Left kidney (tissue), 1 donor: ENCODE measurements at regions not wholly inside any gene's neighbourhood (a gene's known extent, or its start where the extent isn't known, plus 50 kb on each side); places are given as distances from the start of the nearest gene placed in this dataset.
"Not testable (repeated sequence)": the region's sequence is repeated elsewhere in the genome, so short reads cannot be mapped to it uniquely, and the experiment has no call there.

Experiments used
- DNase-seq: peaks from one replicate; pipeline ENCODE4 v3.0.0-alpha.2; 2013

DNA sequence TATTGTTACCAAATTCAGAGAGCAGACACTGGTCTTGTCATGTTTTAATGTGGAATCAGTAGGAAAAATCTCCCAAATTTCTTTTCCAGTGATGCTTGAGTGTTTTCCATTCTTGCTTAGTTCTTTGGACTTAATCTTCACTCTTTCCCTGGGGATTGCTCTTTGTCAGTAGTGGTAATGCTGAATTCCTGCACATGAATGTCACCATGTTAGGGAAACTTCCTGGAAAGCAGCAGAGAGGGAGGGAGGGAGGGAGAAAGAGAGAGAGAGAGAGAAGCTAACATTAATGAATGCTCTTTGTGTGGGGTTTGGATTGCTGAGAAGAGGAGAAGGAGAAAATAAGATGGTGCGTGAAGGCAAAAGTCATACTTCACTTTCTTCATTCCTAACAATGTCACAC is 295.3 kb upstream of the COBL start:
- no peak for DNase-seq

DNA sequence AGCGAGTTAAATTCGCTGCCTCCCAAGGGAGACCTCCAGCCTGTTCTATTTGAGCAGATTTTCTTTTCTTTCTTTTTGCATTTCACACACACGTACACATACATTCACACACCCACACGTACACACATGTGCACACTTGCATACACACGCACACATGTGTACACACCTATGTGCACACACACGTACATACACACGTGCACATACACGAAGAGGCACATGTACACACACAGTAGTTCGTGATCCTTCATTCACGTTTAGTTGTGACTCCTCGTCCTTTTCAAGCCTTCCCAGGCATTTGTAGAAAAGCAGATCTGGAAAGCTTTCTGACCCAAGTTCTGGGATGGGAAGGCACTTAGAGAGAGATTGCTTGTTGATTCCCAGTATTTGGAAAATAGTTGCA is 290.8 kb upstream of the COBL start:
- no peak for DNase-seq

DNA sequence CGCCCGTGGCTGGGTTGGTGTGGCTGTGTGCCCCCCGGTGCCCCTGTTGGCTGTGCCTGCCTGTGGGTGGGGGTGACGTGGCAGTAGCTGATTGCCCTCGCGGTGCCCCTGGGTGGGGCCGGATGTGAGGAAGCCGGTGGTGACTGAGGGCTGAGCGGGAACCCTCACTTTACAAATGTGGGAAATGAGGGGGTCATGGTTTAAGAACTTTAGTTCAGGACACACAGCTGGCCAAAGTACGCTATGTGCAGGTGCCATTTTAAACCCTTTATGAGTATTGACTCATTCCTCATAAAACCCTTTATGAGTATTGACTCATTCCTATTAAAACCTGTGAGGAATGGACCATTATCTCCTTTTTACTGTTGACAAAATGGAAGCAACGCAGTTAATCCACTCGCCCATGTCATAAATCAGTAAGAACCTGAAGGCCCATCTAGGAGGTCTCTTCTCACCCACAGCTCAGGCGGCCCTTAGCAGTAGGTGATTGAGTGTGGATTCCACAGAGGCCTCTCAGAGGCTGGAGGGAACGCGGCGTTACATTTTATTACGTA is 290.1 kb upstream of the COBL start:
- no peak for DNase-seq

DNA sequence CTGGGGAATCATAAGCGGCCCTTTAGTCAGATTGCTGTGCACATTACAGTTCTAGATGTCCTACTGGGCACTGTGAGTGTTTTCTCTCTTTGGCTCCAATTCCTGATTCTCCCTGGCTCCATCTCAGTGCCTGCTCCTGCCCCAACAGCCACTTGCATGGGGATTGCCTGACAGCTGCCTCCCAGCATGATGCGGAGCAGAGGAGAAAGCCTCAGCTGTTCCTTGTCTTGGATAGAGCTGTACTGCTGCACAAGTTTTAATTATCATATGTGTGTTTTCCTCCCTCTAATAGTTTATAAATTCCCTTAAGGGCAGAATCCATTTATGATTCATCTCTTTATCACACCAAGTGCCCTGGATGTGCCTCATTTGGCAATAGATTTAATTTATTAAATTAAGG is 285.8 kb upstream of the COBL start:
- DNase-seq = no peak

DNA sequence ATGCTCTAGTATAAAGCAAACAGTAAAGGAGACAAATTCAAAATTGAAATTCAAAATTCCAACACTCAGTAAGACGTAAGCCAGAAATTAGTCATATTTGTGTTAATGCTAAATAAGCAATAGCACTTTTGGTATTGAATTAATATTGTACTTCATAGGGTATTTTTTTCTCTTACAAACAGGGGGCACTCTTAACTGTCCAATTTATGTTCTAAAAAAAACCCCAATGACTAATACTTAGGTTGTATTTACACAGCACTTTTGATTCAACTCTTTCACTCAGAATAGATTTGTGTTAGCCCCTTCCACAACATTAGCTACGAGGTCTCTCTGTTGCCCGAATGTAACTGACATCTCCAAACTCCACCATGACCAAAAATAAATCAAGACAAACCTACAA is 284.9 kb upstream of the COBL start:
- no peak for DNase-seq

DNA sequence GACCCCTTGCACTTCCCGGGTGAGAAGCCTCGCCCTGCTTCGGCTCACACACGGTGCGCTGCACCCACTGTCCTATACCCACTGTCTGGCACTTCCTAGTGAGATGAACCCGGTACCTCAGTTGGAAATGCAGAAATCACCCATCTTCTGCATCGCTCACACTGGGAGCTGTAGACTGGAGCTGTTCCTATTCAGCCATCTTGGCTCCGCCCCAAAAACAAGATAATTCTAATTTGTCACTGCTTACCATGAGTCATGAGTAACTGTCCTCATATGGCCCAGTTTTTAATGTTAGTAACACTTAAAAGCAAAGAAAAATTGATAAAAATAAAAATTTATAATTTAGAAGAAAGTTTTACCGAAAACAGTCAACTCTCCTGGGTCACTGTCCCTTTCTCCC is 283.3 kb upstream of the COBL start:
- DNase-seq = not testable (repeated sequence)

DNA sequence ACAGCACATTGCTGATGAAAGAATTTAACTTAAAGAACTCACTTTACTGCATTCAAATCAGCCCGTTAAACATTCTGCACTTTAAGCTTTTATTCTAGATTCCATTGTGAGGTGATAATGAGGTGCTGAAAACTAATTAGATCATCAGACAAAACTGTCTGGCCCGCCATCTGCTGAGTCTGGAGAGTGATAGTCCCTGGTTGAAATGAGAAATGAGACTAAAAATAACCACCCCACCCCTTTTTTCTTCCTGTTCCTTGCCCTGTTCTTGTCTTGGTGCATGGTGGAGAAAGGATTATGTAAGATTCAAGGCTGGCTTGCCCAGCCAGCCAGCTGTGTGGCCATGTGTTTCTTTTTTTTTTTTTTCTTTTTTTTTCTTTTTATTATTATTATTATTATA is 277.0 kb upstream of the COBL start:
- no peak for DNase-seq

DNA sequence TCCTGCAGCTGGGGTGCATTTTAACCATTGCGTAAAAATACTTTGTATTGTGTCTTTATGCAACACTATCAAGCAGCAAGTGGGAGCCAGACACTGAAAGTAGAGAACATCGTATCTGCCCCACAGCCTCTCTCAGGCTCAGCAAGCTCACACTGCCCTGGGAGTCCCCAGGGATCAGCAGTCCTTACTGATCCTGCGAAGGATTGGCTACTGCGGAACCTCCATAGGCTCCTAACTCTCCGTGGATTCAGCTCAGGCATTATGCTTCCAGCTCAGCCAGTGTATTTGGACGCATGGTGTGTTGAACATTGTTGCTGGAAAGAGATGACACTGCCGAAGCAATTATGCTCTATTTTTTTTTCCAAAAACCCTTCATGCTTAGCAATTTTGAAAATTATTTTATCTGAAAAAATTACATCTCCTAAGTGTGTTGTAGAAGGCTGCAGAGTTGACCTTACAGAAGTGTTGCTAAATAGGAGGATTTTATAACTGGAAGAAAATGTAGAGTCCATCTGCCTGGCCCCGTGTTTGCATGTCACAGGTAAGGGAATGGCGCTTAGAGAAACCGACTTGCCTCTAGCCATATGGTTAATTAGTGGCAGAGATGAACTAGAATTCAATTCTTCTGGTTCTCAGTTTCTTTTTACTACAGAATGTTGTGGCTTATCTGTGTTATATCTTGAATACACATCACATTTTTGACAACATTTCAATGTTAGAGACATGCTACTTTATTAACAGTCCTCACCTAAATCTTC is 276.4 kb upstream of the COBL start:
- DNase-seq = no peak

DNA sequence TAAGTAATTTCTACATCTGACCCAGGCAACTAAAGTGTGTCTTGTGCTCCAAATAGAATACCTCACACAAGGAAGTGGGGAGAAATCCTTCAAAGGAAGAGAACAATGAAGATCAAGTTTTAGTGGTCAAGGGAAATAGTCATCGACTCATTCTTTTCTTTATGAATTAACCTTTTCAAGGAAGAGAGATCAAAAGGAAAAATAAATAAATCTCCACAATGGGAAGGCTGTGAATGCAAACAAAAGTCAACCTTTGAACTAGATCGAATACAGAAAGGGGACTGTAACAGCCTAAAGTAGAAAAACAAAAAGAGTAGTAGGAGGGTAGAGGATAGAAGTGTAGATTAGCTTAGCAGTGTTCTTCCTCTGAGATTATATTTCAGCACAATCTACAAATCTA is 274.6 kb upstream of the COBL start:
- no peak for DNase-seq

DNA sequence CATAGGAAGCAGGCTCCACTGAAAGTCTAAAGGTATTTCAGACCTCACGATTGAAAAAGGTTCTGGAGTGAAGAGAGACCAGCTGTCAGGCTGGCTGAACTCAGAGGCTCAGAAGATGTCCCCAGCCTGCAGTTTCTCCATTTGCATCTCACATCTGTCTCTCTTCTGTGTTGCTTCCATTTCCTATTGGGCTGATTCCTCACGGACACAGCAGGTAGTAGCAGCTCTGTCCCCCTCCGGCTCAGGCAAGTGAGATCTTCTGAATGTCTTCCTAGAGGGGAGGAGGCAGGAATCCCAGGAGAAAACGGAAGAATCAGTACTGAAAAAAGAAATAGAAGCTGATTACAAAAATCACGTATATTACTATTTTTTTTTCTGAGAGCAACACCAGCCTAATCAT is 274.1 kb upstream of the COBL start:
- no peak for DNase-seq

DNA sequence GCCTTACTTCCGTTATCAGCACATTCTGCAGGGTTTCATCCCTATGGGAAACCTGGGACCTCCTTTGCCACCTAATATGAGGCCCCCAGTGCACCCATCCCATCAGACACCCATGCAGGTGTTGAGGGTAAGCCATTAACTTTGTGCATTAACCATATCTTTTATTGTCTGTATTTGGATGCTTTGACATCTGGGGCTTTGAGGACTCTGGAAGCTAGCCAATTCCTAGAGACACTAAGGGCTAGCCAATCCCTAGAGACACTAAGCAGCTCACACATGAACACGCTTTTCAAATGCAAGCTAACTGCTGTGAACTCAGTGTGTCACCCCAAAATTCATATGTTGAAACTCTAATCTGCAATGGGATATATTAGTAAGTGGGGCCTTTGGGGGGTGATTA is 272.5 kb upstream of the COBL start:
- no peak for DNase-seq

DNA sequence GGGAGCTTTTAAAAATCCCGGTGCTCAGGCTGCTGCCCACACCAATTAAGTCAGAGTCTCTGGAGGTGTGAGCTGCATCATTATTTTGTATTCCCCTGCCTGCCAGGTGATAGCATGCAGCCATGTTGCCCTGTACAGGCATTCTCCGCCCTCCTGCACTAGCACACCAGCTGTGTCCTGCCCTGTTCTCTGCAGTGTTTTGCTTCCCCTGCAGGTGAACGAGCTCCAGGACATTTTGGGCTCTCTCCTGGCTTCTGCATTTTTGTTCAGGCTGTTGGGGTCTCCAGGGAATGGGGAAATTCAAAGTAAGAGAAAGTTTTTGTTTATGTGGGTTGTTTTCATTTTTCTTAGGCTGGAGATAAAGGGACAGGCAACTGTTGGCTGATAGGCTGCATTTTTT is 271.0 kb upstream of the COBL start:
- DNase-seq = no peak

DNA sequence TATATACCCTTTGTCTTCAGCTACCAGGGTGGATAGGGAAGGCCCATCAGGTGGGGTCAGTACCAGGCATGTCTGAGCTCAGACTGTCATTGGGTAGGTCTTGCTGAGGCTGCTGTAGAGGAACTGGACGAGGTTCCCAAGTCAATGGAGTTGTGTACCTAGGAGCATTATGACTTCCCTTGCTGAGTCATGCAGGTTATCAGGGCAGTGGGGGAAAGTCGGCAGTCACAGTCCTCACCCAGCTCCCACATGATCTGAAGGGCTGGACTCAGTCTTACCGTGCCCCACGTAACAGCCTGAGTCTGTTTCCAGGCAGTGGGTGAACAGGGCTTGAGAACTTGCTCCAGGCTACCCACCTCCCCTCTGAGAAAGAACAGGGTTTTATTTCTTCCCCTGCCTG is 260.8 kb upstream of the COBL start:
- no peak for DNase-seq

DNA sequence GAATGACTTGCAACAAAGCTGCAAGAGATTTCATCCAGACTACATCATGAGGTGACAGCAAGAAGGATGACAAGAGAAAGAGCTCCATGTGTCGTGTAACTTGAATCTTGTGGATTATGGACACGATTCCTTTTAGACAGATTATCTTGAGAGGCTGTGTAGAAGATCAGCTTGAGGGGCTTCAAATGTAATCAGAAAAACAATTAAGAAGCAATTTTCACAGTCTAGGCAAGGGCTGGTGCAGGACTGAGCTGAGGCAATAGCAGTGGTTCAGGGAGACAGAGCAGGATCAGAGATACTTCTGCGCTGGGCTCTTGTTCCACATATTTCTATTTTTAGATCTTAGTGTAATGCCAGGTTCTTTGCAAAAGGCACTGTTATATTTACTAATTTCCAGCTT is 253.0 kb upstream of the COBL start:
- no peak for DNase-seq

DNA sequence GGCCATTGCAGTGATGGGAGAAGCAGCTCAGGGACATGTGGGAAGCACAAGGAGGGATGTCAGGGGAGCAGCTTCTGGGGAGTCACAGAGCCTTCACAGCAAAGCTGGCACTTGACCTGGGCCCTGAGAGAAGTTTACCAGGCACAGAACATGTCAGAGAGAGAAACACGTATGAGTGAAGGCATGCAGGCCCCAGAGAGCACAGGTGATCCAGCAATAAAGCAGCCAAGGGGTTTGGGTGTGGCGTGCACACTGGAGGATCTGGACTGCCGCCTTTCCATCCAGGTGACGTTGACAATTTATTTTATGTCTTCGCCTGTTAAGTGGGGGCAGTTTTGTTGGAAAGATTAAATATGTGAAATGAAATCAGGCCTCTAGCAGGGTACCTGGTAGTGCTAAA is 252.6 kb upstream of the COBL start:
- no peak for DNase-seq

DNA sequence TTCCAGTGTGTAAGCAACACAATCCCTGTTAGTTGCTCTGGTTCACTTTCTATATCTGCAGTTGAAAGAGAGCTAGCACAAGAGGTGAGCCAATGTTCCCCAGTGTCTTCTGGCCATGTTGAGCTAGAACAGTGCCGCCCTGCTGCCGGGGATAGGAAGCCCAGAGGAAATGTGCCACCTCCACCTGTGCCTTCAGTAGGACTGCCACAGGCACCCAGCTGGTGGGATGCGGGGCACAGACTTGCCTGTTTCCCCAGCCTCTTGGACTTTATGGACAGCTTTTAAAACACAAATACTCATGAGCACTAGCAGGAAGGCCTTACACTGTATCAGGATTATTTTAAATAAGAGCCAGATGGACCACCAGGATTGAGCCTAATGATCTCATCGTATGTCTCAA is 234.5 kb upstream of the COBL start:
- DNase-seq = no peak

DNA sequence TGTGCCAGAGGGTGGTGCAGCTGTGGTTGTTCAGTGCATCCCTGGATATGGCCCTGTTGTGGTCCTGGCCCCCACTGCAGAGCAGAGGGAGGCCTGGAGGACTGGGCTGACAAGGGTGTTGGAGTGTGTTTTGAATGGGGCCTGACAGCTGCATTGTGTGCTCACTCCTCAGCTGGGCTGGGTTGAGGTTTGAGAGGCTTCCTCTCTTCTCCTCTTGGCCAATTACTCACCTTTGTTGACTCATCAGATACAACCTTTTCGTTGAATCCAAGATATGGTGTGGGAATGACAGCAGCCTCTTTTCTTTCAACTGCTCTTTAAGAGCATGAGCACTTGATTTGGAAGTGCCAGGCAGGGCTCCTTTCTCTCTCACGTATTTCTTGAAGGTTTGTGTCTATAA is 228.5 kb upstream of the COBL start:
- DNase-seq = no peak

DNA sequence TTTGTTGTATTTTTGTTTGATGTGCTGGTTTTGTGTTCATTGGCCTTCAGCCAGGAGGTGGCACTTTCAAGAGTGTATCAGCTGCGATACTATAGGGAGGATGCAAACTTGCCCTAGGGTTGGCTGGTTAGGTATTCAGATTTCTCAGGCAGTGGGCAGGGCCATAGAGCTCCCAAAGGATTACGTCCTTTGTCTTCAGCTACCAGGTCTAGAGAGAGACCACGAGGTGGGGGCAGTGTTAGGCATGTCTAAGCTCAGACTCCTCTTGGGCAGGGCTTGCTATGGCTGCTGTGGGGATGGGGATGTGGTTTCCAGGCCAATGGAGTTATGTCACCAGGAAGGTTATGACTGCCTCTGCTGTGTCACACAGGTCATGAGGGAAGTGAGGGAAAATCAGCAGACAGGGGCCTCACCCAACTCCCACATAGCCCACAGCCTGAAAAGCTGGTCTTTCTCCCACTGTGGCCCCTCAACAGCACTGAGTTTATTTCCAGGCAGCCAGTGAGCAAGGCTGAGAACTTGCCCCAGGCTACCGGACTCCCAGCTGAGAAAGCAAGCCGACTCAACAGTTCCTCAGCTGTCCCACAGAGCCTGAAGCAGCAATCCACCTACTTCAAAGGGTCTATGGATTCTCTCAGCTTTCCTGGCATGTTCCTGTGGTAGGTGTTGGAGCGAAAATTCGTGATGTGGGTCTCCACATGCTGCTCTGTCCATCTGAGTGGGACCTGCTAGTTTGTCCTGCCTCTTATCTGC is 227.4 kb upstream of the COBL start:
- no peak for DNase-seq

DNA sequence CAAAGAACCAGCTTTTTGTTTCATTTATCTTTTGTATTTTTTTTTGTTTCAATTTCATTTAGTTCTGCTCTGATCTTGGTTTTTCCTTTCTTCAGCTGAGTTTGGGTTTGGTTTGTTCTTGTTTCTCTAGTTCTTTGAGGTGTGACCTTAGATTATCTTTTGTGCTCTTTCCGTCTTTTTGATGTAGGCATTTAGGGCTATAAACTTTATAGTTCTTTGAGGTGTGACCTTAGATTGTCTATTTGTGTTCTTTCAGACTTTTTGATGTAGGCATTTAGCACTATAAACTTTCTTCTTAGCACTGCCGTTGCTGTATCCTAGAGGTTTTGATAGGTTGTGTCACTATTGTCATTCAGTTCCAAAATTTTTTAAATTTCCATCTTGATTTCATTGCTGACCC is 224.3 kb upstream of the COBL start:
- DNase-seq = not testable (repeated sequence)

DNA sequence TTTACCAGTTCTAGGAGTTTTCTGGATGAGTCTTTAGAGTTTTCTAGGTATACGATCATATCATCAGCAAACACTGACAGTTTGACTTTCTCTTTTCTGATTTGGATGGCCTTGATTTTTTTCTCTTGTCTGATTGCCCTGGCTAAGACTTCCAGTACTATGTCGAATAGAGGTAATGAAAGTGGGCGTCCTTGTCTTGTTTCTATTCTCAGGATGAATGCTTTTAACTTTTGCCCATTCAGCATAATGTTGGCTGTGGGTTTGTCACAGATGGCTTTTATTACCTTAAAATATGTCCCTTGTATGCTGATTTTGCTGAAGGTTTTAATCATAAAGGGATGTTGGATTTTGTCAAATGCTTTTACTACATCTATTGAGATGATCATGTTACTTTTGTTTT is 223.2 kb upstream of the COBL start:
- no peak for DNase-seq

DNA sequence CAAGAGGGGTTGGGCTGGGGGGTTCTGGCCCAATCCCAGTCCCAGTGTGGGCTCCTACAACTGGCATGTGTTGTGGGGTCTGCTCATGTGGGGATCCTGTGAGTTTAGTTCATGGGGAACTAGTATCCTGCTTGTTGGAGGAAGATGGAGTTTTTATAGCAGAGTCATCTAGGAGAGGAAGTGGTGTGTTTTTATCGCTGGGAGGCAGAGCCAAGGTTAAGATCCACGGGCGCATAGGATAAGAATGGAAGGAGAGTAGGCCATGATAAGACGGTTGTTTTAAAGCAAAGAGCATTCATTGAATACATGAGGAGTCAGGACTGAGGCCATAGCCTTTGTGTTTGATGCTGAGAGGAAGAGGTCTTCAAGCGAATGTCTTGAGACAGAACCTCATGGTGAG is 211.6 kb upstream of the COBL start:
- DNase-seq = no peak

DNA sequence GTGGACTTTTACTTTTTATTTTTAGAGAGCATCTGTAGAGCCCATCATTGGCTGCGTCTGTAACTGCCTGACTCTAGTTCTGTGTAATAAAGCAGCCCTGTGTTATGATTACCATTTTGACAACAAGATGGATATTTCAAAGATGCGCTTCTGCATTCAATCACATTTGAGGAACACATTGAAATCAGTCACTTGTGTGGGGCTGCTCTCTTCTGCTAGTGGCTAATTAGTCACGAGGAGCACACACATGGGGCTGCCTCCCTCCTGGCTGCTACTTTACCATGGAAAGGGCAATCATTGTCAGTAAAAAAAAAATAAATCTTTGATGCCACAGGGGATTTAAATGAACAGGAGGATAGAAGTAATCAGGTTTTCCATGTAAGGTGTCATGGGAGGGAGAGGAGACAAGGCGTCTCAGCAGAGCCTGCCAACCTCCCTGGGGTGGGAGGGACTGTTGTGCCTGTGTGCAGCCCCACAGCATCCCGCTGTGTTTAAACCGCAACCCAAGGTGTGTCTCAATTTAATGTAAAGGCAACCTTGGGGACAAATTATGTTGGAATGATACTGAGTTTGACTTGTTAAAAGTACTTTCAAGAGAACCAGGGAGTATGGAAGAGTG is 205.2 kb upstream of the COBL start:
- DNase-seq = no peak

DNA sequence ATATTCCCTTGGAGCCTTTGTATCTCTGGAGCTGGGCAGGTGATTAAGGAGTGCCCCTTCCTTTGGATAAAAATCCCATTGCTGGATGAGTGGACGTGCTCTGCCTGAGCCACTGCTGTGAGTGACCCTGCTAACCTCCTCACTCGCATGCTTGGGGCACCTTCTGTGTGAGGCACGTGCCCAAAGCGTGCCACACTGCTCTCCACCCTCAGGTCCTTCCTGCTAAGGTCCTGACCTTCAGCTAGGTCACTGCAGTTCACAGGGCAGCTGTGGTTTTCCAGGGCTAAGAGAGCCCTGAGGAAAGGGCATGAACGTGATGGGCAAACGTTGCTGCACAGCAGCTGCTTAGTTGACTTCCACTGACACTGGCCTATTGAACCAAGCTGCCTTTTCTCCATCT is 204.4 kb upstream of the COBL start:
- DNase-seq = no peak
